ENCODE measurements at regions not wholly inside any gene's neighbourhood (a gene's known extent, or its start where the extent isn't known, plus 50 kb on each side); places are given as distances from the start of the nearest gene placed in this dataset.
"Not testable (repeated sequence)": the region's sequence is repeated elsewhere in the genome, so short reads cannot be mapped to it uniquely, and the experiment has no call there.

DNA sequence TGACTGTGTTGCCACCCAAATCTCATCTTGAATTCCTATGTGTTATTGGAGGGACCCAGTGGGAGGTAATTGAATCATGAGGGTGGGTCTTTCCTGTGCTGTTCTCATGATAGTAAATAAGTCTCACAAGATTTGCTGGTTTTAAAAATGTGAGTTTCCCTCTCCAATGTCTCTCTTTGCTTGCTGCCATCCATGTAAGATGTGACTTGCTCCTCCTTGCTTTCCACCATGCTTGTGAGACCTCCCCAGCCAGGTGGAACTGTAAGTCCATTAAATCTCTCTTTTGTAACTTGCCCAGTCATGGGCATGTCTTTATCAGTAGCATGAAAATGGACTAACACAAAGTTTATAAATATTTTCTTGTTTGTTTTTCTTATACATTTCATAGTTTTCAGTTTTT, 990.5 kb upstream of the CITED2 start:
- DNase-seq (ENCODE audit: low spot score): no peak
- intact Hi-C loops (cut with DNase I): no loop called here

DNA sequence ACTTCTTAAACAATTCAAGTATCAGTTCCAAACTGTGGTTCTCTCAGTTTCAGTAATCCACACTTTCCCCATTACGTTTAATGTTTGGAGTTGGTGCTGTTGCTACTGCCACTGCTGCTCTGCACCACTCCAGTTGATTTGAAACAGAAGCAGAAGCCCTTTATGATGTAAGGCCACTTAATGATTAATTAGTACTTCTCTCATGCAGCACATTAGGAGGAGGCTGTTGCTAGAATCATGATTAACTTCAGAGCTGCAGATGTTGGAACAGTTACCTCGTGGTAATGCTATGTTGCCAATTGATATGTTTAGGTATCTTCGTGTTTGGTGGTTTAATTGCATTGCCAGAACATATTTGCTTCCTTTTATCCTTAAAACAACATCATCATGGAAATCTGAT, 986.2 kb upstream of the CITED2 start:
- intact Hi-C loops (cut with DNase I): no loop called here
- no peak for DNase-seq (ENCODE audit: low spot score)

DNA sequence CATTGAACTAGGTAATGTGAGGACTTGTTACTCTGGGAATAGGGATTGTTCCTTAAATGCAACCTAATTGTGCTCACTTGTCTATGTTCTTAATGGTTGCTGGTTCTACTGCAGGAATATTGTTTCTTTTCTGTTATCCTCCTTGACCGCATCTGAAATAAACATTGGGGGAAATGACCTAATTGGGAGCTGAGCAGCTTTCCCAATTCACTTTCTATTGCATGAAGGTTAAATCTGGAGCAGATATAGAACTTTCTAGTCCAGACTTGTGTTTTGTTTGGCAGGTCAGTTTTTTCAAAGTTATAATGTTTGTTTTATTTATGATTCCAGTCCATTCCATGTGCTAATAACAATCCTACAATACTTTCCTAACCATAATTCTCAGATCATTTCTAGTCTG, 981.0 kb upstream of the CITED2 start:
- intact Hi-C loops (cut with DNase I): no loop called here
- DNase-seq (ENCODE audit: low spot score): no peak

DNA sequence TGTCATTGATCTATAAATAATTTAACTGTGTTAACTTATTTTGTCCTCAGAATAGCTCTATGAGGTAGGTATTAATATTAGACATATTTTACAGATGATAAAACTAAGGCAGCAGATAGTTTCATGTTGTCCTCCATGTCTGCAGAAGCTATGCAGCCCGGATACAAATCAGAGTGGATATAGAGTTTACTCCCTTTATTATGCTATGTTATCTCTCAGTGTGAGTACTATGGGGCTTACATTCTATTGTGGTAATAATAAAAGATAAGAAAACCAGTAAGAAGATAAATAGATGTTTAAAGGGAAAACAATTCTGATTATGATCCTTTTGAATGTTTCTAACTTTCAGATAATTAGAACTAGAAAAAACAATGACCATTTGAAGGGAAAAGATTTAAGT, 979.8 kb upstream of the CITED2 start:
- intact Hi-C loops (cut with DNase I): no loop called here
- no peak for DNase-seq (ENCODE audit: low spot score)

DNA sequence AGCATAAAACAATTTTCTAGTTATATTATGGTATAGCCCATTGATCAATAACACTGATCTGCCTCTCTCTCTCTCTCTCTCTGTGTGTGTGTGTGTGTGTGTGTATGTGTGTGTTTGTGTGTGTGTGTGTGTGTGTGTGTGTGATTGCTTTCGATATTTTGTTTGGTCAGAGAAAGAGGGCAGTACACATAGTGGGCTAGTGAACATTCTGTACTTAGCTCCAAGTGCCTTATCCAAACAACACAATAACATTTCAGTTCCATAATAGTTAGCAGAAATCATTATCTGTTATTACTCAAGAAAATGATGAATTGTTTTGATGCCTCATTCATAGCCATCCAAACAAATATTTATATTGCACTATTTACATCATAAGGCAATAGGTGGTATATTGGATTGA, 979.1 kb upstream of the CITED2 start:
- intact Hi-C loops (cut with DNase I): no loop called here

DNA sequence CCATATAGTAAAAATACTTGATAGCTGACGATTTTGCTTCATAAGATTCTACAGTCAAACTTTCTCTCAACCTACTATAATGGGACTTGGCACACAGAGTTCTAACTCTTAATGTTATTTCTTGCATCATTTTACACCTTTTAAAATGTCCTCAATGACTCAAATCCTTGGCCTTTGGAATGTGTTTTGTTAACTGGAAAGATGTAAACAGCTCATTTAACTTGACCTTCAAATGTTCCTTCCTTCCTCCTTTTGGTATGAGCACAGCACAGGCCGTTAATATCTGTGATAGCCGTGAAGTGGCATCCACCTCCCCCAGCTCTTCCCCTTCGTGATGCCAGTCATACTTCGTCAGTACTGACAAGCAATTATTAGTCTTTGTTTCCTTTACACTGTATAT, 972.0 kb upstream of the CITED2 start:
- no peak for DNase-seq (ENCODE audit: low spot score)
- intact Hi-C loops (cut with DNase I): no loop called here

More for the DNA sequence above, 979.1 kb upstream of the CITED2 start:
- no peak for DNase-seq (ENCODE audit: low spot score)

DNA sequence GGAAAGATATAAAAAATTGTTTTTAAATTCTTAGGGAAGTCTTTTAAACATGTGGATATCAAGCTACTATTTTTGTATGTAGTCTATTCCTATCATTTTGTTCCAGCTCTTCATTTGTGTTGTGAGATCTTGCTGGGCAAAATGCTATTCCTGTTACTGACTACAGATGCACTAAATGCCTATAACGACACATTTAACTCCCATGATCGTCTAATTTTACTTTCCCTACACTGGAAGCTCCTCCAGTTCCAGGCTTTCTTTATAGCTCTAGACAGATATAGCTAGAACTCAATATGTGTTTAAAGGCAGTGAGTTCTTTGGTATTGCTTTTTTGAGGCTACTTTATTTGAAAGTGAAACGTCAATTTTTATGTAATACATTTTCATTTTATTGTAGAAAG, 971.5 kb upstream of the CITED2 start:
- DNase-seq (ENCODE audit: low spot score): no peak
- intact Hi-C loops (cut with DNase I): no loop called here

DNA sequence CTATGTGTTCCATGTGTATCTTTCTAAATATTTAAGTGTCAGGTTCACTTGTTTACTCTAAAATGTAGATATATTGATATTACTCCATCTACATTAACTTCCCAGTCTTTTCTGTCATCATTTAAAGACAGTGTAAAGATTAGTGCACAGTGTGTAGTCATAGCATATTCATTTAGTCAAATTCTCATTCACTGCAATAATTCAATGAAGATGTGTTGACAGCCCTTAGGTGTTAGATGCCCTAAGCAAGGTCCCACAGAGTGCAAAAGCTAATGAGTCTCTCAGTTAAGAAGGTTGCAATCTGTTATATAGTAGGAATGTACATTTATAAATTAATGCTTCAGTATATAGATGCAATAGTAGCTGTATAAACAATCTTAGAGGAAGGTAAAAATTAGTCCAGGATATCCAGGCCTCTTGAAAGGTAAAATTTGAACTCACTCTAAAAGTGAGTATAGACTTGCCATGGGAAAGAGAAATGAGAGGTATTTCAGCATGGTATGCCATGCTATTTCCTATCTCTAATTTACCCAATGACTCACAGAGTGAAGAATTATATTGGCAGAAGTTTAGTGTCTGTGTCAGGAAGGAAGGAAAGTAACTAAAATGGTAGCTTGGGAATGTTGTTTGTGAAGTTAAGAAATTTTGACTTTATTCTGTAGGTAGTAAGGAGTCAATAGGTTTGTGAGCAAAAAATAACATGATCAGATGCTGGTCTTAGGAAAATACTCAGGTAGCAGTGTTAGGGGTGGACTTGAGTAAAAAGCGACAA, 969.9 kb upstream of the CITED2 start:
- DNase-seq (ENCODE audit: low spot score): no peak

DNA sequence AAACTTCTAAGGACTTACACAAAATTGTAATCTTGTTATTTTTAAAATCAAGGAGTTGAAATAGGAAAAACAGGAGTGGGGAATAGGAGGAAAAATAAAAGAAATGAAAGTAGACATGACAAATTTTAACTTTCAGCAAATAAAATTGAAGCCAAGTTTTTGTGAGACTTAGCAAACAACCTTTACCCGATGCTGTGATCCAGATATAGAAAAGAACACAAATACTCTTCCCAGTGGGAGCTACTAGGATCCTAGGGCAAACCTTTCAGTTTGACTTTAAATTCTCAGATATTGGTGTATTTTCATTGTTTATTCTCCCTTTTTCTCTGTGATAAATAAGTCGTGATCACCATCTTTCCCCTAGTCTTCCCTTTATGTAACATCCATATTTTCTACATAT, 968.7 kb upstream of the CITED2 start:
- DNase-seq (ENCODE audit: low spot score): no peak
- intact Hi-C loops (cut with DNase I): no loop called here

More for the DNA sequence above, 969.9 kb upstream of the CITED2 start:
- intact Hi-C loops (cut with DNase I): no loop called here

DNA sequence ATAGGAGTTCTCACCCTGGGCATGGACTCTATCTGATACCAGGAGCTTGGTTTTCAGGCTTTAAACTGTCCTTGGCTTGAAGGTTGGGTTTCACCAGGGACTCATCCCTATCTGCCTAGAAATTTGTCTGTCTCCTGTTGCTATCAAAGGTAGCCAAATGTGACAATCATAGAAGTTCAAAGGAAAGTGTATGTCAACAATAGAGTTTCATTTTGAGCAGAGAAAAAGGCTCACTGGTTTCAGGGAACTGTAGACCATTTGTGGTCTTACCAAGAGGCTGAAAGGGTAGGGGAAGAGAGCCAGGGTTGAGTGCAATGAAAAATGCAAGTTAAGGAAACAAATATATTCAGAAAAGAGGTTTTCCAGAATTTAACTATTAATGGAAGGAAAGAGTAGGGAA, 966.8 kb upstream of the CITED2 start:
- intact Hi-C loops (cut with DNase I): no loop called here
- DNase-seq (ENCODE audit: low spot score): no peak

DNA sequence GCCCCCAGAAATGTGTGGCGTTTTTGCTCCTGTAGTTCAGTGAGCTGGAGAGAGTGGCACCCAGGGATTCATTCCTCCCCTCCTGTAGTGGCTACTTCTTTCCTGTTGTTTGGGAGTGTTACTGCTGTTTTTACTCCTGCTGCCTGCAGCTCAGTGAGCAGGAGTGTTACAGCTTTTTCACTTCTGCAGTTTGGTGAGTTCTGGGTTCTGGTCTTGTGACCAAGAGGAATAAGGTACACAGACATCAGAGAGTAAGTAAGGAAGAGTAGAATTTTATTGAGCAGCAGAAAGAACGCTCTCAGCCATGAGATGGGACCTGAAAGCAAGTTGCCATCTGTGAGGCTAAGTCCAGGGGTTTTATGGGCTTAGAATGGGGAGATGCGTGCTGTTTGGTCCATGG, 966.3 kb upstream of the CITED2 start:
- intact Hi-C loops (cut with DNase I): no loop called here
- no peak for DNase-seq (ENCODE audit: low spot score)

DNA sequence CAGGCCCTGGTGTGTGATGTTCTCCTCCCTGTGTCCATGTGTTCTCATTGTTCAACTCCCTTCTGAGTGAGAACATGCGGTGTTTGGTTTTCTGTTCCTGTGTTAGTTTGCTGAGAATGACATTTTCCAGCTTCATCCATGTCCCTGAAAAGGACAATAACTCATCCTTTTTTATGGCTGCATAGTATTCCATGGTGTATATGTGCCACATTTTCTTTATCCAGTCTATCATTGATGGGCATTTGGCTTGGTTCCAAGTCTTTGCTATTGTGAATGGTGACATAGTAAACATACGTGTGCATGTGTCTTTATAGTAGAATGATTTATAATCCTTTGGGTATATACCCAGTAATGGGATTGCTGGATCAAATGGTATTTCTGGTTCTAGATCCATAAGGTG, 964.6 kb upstream of the CITED2 start:
- intact Hi-C loops (cut with DNase I); DNase-seq (ENCODE audit: low spot score): not testable (repeated sequence)

DNA sequence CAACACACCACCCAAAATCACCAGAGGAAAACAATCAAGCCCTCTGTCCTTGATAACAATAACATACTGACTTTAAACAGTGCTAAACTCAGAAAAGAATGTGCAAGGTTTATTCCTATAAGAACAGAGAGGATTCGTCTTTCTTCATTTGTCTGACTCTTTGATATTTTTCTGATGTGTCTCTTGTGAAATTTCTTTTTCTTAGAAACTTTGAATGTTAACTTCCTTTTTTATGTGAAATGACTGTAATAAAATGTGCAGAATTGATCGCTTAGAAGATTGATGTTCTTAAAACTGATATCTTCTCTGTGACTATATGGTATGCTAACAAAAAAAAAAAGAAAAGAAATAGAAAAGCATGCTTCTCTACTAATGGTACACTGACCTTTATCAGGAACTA, 947.4 kb upstream of the CITED2 start:
- intact Hi-C loops (cut with DNase I): no loop called here
- no peak for DNase-seq (ENCODE audit: low spot score)

DNA sequence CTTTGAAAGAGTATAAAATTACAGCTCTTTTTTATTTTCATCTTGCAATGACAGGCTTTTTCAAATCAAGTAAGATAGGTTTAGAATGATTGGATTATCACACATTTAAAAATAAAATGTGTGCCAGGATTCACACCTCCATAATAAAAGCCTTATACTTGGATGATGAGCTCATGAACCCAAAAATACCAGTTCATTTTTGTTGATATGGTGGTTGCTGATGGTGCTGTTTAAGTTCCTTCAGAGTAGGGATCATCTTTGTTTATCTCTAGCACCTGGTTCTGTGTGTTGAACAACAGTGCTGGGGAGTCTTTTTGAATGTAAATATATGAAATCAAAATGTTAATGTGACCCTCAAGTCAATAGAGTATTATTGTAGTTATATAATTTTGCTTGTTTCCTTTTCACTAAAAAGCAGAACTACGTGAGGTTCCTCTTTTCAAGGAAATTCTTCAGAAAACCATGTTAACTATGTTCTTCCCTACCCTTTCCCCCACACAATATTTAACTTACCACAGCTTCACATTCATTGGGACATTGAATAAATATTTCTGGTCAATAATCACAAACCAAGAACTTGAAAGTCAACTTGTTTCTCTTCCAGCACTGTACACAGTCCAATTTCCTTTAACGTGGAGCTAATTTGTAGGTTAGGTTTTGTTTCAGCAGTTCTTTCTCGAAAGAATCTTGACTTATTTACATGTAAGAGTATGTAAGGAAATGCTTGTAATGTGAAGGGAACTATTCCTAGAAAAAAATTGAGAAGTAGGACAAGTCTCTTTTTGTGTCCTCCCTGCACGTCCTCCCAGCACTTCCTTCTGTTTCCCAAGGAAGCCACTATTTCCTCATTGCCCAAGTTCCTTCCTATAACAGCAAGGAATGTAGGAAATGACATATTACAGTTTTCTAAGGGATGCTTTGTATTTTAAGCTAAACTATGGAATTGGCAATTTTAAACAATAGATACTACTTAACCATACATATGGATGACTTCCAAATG, 945.9 kb upstream of the CITED2 start:
- intact Hi-C loops (cut with DNase I): no loop called here
- DNase-seq (ENCODE audit: low spot score): no peak

DNA sequence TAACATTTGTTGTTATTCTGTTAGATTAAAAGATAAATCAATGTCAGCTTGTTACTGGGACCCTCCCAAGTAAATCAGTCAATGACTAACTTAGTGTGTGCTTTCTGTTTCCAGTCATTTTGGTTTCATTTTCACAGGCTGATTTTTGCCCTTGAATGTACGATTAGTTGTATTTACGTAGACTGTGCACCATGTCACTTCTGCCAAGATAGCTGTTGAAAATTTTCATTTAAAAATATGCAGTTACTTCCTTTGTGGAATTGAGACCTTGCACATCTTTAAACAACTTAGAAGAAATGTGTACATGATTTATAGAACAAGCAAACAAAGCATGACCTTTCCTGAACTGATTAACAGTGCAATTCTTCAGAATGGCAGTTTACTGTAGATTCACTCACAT, 944.8 kb upstream of the CITED2 start:
- intact Hi-C loops (cut with DNase I): no loop called here
- no peak for DNase-seq (ENCODE audit: low spot score)

DNA sequence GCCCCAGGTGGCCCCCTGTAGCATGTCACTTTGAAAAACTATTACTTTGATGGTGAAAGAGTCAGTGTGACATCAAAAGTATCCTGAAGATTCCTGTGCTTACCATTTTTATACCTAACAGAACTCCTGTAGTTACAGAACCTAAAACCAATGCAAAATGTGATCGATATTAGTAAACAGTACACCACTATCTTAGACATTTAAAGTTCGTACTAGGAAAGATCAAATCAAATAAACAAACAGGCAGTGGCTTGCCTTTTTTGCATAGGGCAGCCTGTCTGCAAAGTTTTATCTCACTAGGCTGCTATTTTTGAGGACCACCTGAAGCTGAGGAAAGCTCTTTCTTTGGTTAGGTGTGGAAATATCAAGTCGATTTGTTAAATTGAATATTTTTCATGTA, 944.0 kb upstream of the CITED2 start:
- intact Hi-C loops (cut with DNase I): no loop called here
- no peak for DNase-seq (ENCODE audit: low spot score)

DNA sequence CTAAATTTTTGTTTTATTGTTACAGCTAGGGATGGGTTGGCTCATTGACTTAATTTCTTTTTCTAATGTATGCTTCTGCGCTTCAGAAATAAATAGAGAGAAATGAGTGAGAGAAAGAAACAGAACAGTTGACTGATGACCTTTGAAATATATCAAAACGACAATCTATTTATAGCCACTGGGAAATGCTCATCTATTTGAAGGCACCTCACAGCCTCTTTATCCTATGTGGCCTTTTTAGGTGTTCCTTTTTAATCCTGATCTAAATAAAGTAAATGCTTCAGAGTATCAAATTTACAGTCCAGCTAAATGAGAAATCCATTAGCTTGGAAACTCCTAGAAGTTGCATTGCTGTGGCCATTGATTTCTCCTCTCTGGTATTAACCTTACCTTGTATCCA, 943.5 kb upstream of the CITED2 start:
- intact Hi-C loops (cut with DNase I): no loop called here
- DNase-seq (ENCODE audit: low spot score): no peak

DNA sequence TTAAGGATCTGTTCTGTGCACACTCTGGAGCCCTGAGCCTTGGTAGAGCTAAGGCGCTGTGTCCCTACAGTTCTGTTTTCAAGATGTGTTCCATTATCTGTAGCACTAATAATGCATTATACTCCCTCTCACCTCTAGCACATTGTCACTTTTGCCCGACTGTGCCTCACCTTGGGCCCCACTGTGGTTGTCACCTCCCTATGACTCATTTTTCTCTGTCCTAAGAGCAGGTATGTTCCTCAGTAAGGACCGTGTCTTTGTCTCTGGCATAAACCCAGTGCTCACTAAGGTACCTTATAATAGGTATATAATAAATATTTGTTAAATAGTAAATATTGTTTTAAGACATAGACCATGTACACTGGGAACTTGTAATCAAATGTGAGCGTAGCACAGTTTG, 942.5 kb upstream of the CITED2 start:
- DNase-seq (ENCODE audit: low spot score): no peak
- intact Hi-C loops (cut with DNase I): no loop called here

DNA sequence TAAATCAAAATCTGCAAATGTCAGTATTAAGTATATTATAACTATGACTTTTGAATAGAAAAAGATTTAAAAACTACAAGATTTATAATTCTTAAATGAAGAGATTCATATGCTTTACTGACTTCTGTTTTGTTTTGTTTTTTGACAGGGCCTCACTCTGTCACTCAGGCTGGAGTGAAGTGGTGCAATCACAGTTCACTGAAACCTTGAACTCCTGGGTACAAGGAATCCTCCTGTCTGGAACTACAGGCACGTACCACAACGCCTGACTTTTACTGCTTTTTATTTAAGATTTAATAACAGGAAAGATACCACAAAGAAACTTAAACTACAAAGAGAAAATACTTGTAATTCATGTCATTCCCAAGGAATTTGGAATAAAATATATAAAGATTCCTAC, 940.2 kb upstream of the CITED2 start:
- no peak for DNase-seq (ENCODE audit: low spot score)
- intact Hi-C loops (cut with DNase I): no loop called here

DNA sequence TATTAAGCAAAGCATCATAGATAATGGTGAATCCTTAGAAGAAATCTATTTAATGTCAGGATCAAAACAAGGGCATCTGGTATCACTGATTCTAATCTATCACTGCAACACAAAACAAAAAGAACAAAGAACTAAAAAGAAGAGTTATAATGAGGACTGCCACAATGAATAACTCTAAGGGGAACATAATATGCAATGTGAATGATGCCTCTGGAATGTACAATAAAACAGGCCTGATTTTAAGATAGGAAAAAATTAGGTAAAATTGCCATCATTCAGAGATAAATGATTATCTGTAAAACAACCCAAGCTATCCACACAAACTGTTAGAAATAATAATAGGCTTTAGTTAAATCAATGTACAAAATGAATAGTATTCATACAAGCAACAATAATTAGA, 936.7 kb upstream of the CITED2 start:
- DNase-seq (ENCODE audit: low spot score): no peak
- intact Hi-C loops (cut with DNase I): no loop called here
